ENCODE measurements at regions not wholly inside any gene's neighbourhood (a gene's known extent, or its start where the extent isn't known, plus 50 kb on each side); places are given as distances from the start of the nearest gene placed in this dataset.

GRCh38 chr5:24065779-24066178 lies 558.4 kb downstream of the PRDM9 start:
- TF ChIP-seq CTCF (IDR thresholded peaks at IDR 0.05; ENCODE audit: low read length) (no peak), EZH2 (IDR thresholded peaks at IDR 0.05; ENCODE audit: borderline replicate concordance, low read length) (no peak)
